CD4-positive, alpha-beta T cell treated with Interleukin-6 at 100 ng/mL for 8 hours (primary cell): ENCODE measurements at regions not wholly inside any gene's neighbourhood (a gene's known extent, or its start where the extent isn't known, plus 50 kb on each side); places are given as distances from the start of the nearest gene placed in this dataset.
"Not testable (repeated sequence)": the region's sequence is repeated elsewhere in the genome, so short reads cannot be mapped to it uniquely, and the experiment has no call there.

Experiments
- DNase-seq: peaks from one replicate; pipeline ENCODE4 v3.0.0-alpha.2; 2020; ENCODE audit warnings: mixed read lengths, low spot score

GRCh38 chr3:159731254-159731653, 257.4 kb upstream of the IL12A start:
- DNase-seq: no peak

- DNase-seq: no peak
Measured at GRCh38 chr3:159732172-159733111, 256.2 kb upstream of the IL12A start.

GRCh38 chr3:159733194-159733860, 255.3 kb upstream of the IL12A start:
- DNase-seq: no peak

GRCh38 chr3:159734681-159735080, 254.0 kb upstream of the IL12A start:
- no peak for DNase-seq

- DNase-seq: no peak
Measured at GRCh38 chr3:159739166-159739565, 249.5 kb upstream of the IL12A start.

- no peak for DNase-seq
Measured at GRCh38 chr3:159739969-159740368, 248.7 kb upstream of the IL12A start.

- no peak for DNase-seq
Measured at GRCh38 chr3:159741281-159741680, 247.4 kb upstream of the IL12A start.

- no peak for DNase-seq
Measured at GRCh38 chr3:159748425-159748824, 240.2 kb upstream of the IL12A start.

- no peak for DNase-seq
Measured at GRCh38 chr3:159749406-159749805, 239.2 kb upstream of the IL12A start.

- DNase-seq: no peak
Measured at GRCh38 chr3:159751146-159751545, 237.5 kb upstream of the IL12A start.

GRCh38 chr3:159751752-159752151, 236.9 kb upstream of the IL12A start:
- no peak for DNase-seq

GRCh38 chr3:159756279-159757207, 232.1 kb upstream of the IL12A start:
- not testable (repeated sequence) for DNase-seq

- DNase-seq: no peak
Measured at GRCh38 chr3:159757341-159758060, 231.1 kb upstream of the IL12A start.

- no peak for DNase-seq
Measured at GRCh38 chr3:159760046-159760445, 228.6 kb upstream of the IL12A start.

GRCh38 chr3:159761369-159761768, 227.3 kb upstream of the IL12A start:
- DNase-seq: no peak

GRCh38 chr3:159761848-159762635, 226.6 kb upstream of the IL12A start:
- no peak for DNase-seq

GRCh38 chr3:159763011-159763601, 225.5 kb upstream of the IL12A start:
- DNase-seq: no peak

GRCh38 chr3:159763602-159764489, 224.8 kb upstream of the IL12A start:
- no peak for DNase-seq

- no peak for DNase-seq
Measured at GRCh38 chr3:159764490-159765029, 224.1 kb upstream of the IL12A start.
